Esophagus squamous epithelium (tissue), 5 donors: ENCODE measurements at regions not wholly inside any gene's neighbourhood (a gene's known extent, or its start where the extent isn't known, plus 50 kb on each side); places are given as distances from the start of the nearest gene placed in this dataset.

ENCODE experiments used
- DNase-seq: peaks from one replicate; lab custom pipeline; 2025; lab: John Stamatoyannopoulos, UW
- H3K27ac ChIP-seq, 4 donors: fragments of 200-600 bp; sonication (generic); one replicate each; pipeline ENCODE4 v1.5.1; 2016 to 2019; ENCODE audit warnings: mild to moderate bottlenecking in 1 of 4
- H3K27me3 ChIP-seq, 4 donors: fragments of 200-600 bp; sonication (generic); 1 replicate in 3 of 4; 2 replicates in 1 of 4; pipeline versions ENCODE4 v1.5.1 to v1.6.0; 2017 to 2021; ENCODE audit warnings: antibody characterized with exemption in 1 of 4
- H3K36me3 ChIP-seq, 3 donors: fragments of 200-600 bp; sonication (generic); one replicate each; pipeline ENCODE4 v1.5.1; 2016 to 2019
- H3K4me1 ChIP-seq, 3 donors: fragments of 200-600 bp; sonication (generic); one replicate each; pipeline ENCODE4 v1.5.1; 2017 to 2019
- H3K4me3 ChIP-seq, 4 donors: fragments of 200-600 bp; sonication (generic); 1 replicate in 3 of 4; 2 replicates in 1 of 4; pipeline ENCODE4 v1.5.1; 2016 to 2019; ENCODE audit warnings: mild to moderate bottlenecking in 2 of 4, moderate library complexity in 1 of 4
- H3K9me3 ChIP-seq, 3 donors: fragments of 200-600 bp; sonication (generic); one replicate each; pipeline ENCODE4 v1.5.1; 2016 to 2019
- POLR2A ChIP-seq, 4 donors: fragments of 450-650 bp; IDR thresholded peaks; one replicate each; pipeline ENCODE4 v1.6.1; 2017; ENCODE audit warnings: antibody characterized with exemption in 4 of 4, mild to moderate bottlenecking in 4 of 4, moderate library complexity in 3 of 4
- WGBS, 2 donors: methylation state at CpG; one replicate each; pipeline ENCODE4 v1.1.5; 2018; 5-methylcytosine and 5-hydroxymethylcytosine counted together
- intact Hi-C: fragments of 100-400 bp; cut with DNase I; formaldehyde crosslinking; loops from one replicate; pipeline ENCODE4 v1.15.0; 2022
- TF ChIP-seq, protein P1 (sequence below), 6 experiments: fragments of 450-650 bp in 4 of 6; fragments of 200-600 bp in 2 of 6; sonication (generic) in 2 of 6; IDR thresholded peaks; one replicate each; pipeline ENCODE4 v1.5.1; 2016 to 2019; ENCODE audit warnings: antibody characterized with exemption in 6 of 6, mild to moderate bottlenecking in 4 of 6, moderate library complexity in 4 of 6
- donor health status: DM: yes; HTN: yes; CAD: no.

DNA sequence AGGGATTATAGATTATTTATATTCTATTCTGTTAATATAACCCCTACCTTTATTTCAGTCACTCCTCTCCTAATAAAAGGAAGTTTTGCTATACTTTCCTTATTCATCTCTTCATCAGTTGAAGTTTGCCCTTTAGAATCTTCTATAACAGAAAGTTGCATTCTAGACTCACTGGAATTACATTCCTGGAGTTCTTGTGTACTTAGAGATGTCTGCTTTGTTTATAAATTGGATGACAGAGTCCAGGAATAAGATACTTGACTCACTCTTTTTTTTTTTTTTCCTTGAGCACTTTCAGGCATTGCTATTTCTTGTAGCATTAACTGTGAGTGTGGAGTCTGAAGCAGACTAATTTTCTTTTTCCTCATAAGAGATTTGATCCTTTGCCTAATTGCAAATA, 640.8 kb downstream of the XPNPEP1 start:
- H3K4me3 ChIP-seq, result no peak overlapping the region
- no peaks in the 10 kb centered on the region for H3K4me1 ChIP-seq
- no peaks in the 10 kb centered on the region for H3K36me3 ChIP-seq
- no peaks in the 10 kb centered on the region for H3K27me3 ChIP-seq
- DNase-seq, result no peak
- no peak for TF ChIP-seq POLR2A (IDR thresholded peaks at IDR 0.05)
- TF ChIP-seq, protein P1, sequence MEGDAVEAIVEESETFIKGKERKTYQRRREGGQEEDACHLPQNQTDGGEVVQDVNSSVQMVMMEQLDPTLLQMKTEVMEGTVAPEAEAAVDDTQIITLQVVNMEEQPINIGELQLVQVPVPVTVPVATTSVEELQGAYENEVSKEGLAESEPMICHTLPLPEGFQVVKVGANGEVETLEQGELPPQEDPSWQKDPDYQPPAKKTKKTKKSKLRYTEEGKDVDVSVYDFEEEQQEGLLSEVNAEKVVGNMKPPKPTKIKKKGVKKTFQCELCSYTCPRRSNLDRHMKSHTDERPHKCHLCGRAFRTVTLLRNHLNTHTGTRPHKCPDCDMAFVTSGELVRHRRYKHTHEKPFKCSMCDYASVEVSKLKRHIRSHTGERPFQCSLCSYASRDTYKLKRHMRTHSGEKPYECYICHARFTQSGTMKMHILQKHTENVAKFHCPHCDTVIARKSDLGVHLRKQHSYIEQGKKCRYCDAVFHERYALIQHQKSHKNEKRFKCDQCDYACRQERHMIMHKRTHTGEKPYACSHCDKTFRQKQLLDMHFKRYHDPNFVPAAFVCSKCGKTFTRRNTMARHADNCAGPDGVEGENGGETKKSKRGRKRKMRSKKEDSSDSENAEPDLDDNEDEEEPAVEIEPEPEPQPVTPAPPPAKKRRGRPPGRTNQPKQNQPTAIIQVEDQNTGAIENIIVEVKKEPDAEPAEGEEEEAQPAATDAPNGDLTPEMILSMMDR (IDR thresholded peaks at IDR 0.05), result no peak
- no peaks in the 10 kb centered on the region for H3K9me3 ChIP-seq
- no peak overlapping the region for H3K27ac ChIP-seq
- intact Hi-C loops, result no loop called here

DNA sequence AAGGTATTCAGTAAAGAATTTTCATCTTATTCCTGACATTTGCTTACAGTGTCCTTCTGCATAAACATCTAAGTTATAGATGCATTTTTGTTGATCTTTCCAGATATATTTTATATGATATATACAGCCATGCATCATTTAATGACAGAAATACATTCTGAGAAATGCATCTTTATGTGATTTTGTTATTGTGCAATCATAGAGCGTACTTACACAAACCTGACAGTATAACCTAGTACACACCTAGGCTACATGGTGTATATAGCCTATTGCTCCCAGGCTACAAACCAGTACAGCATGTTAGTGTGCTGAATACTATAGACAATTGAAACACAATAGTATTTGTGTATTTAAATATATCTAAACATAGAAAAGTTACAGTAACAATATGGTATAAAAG, 642.0 kb downstream of the XPNPEP1 start:
- no peak for DNase-seq
- no peaks in the 10 kb centered on the region for H3K27me3 ChIP-seq
- no peaks in the 10 kb centered on the region for H3K9me3 ChIP-seq
- H3K27ac ChIP-seq, result no peak overlapping the region
- intact Hi-C loops, result no loop called here
- 88 to 94% methylated on average over 1 of the region's 1 CpG for WGBS, 2 donors
- no peak overlapping the region for H3K4me3 ChIP-seq
- no peaks in the 10 kb centered on the region for H3K4me1 ChIP-seq
- TF ChIP-seq POLR2A (IDR thresholded peaks at IDR 0.05), result no peak
- TF ChIP-seq, protein P1 (IDR thresholded peaks at IDR 0.05), result no peak
- H3K36me3 ChIP-seq, result no peaks in the 10 kb centered on the region

DNA sequence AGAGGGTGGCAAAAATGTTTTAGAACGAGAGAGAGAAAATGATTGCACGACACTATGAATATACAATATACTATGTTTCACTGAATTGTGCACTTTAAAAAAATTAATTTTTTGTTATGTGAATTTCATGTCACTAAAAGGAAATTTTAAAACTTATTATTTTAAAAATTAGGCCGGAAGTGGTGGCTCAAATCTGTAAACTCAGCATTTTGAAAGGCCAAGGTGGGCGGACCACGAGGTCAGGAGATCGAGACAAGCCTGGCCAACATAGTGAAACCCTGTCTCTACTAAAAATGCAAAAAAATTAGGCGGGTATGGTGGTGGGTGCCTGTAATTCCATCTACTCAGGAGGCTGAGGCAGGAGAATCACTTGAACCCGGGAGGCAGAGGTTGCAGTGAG, 642.5 kb downstream of the XPNPEP1 start:
- no peaks in the 10 kb centered on the region for H3K36me3 ChIP-seq
- no peaks in the 10 kb centered on the region for H3K9me3 ChIP-seq
- TF ChIP-seq, protein P1 (IDR thresholded peaks at IDR 0.05), result no peak
- TF ChIP-seq POLR2A (IDR thresholded peaks at IDR 0.05), result no peak
- no peaks in the 10 kb centered on the region for H3K27me3 ChIP-seq
- intact Hi-C loops, result no loop called here
- no peak overlapping the region for H3K27ac ChIP-seq
- 70 to 72% methylated on average over 8 of the region's 8 CpGs for WGBS, 2 donors
- no peaks in the 10 kb centered on the region for H3K4me1 ChIP-seq
- DNase-seq, result no peak
- no peak overlapping the region for H3K4me3 ChIP-seq

DNA sequence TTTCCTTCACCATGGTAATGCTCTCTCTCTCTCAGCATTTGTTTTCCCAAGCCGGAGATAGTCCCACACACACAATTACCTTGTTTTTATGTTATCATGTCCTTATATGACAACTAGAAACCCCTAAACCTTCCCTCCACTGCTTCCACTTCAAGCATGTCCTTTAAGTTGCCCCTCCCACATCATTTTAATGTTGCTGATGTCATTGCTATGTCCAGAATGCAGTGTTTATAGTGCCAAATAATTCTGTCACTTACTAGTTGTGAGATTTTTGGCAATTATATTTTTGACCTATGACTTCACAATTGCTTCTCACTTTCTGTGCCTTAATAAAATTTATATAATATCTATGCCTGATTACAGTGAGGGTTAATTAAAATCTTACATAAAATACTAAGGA, 645.9 kb downstream of the XPNPEP1 start:
- no peak for TF ChIP-seq POLR2A (IDR thresholded peaks at IDR 0.05)
- TF ChIP-seq, protein P1 (IDR thresholded peaks at IDR 0.05), result no peak
- Histone ChIP-seq H3K9me3 (no peaks in the 10 kb centered on the region), H3K4me3 (no peak overlapping the region)

DNA sequence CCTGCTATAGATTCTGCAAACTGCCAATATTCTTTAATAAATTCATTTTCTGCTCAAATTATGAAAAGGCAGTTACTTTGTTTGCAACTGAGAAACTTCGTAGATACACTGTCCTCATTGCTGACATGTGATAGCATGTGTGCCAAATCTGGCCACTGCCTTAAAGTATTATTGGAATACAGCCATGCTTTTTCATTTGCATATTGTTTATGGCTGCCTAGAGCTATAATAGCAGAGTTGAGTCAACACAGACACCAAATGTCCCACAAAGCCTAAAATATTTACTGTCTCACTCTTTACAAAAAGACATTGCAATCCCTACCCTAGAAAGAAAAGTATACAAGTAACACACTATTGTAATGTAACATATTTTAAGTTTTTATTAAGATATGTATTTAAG, 647.4 kb downstream of the XPNPEP1 start:
- intact Hi-C loops, result no loop called here
- no peak overlapping the region for H3K27ac ChIP-seq
- TF ChIP-seq POLR2A (IDR thresholded peaks at IDR 0.05), result no peak
- TF ChIP-seq, protein P1 (IDR thresholded peaks at IDR 0.05), result no peak
- H3K9me3 ChIP-seq, result no peaks in the 10 kb centered on the region
- H3K4me3 ChIP-seq, result no peak overlapping the region
- DNase-seq, result no peak
- no peaks in the 10 kb centered on the region for H3K27me3 ChIP-seq
- 25 to 37% methylated on average over 1 of the region's 1 CpG for WGBS, 2 donors
- H3K36me3 ChIP-seq, result no peaks in the 10 kb centered on the region
- no peaks in the 10 kb centered on the region for H3K4me1 ChIP-seq

More for the DNA sequence above, 645.9 kb downstream of the XPNPEP1 start:
- 83 to 88% methylated on average over 1 of the region's 1 CpG for WGBS, 2 donors
- H3K36me3 ChIP-seq, result no peaks in the 10 kb centered on the region
- DNase-seq, result no peak
- no peaks in the 10 kb centered on the region for H3K27me3 ChIP-seq
- no peaks in the 10 kb centered on the region for H3K4me1 ChIP-seq
- intact Hi-C loops, result no loop called here
- H3K27ac ChIP-seq, result no peak overlapping the region
